Mesenchymal stem cell (in vitro differentiated cells and primary cell): ENCODE measurements at regions not wholly inside any gene's neighbourhood (a gene's known extent, or its start where the extent isn't known, plus 50 kb on each side); places are given as distances from the start of the nearest gene placed in this dataset.

Experiments used
- DNase-seq: peaks from one replicate; pipeline ENCODE4 v3.0.0-alpha.2; 2013
- H2AFZ ChIP-seq: one replicate; pipeline ENCODE4 v1.6.1; 2013; ENCODE audit warnings: low read depth, mild to moderate bottlenecking, control low read depth, inconsistent platforms, low read length, moderate library complexity
- H2AK5ac ChIP-seq: 2 replicates; pipeline ENCODE4 v1.6.1; 2013; ENCODE audit warnings: low read length, moderate library complexity, mild to moderate bottlenecking, inconsistent platforms; ENCODE audit not compliant: severe bottlenecking
- H2BK120ac ChIP-seq: one replicate; pipeline ENCODE4 v1.6.1; 2013; ENCODE audit warnings: low read depth, mild to moderate bottlenecking, inconsistent platforms, low read length, moderate library complexity
- H2BK12ac ChIP-seq, 2 experiments: one replicate each; pipeline ENCODE4 v1.6.1; 2013; ENCODE audit warnings: inconsistent platforms in 2 of 2, low read length in 2 of 2, mild to moderate bottlenecking in 2 of 2, moderate library complexity in 2 of 2, control low read depth in 1 of 2
- H2BK15ac ChIP-seq: one replicate; pipeline ENCODE4 v1.6.1; 2013; ENCODE audit warnings: mild to moderate bottlenecking, low read depth, inconsistent platforms; ENCODE audit not compliant: poor library complexity, severe bottlenecking
- H2BK5ac ChIP-seq: 2 replicates; pipeline ENCODE4 v1.6.1; 2013; ENCODE audit warnings: low read depth, mild to moderate bottlenecking, low read length, control low read depth, inconsistent platforms; ENCODE audit not compliant: poor library complexity, severe bottlenecking
- H3K14ac ChIP-seq, 2 experiments: one replicate each; pipeline ENCODE4 v1.6.1; 2013; ENCODE audit warnings: inconsistent platforms in 2 of 2, low read length in 2 of 2, control low read depth in 1 of 2, mild to moderate bottlenecking in 1 of 2, moderate library complexity in 1 of 2
- H3K18ac ChIP-seq, 2 experiments: one replicate each; pipeline ENCODE4 v1.6.1; 2013; ENCODE audit warnings: inconsistent platforms in 2 of 2, low read length in 2 of 2, control low read depth in 1 of 2, low read depth in 1 of 2, mild to moderate bottlenecking in 1 of 2
- H3K23ac ChIP-seq, 2 experiments: one replicate each; pipeline ENCODE4 v1.6.1; 2013; ENCODE audit warnings: inconsistent platforms in 2 of 2, low read length in 2 of 2, mild to moderate bottlenecking in 2 of 2, moderate library complexity in 2 of 2, control low read depth in 1 of 2
- H3K27ac ChIP-seq: 2 replicates; pipeline ENCODE4 v1.5.1; 2013; ENCODE audit warnings: mild to moderate bottlenecking, moderate library complexity, low read length, control low read depth, inconsistent platforms; ENCODE audit not compliant: poor library complexity, severe bottlenecking
- H3K27me3 ChIP-seq, 2 experiments: 2 replicates each; pipeline versions ENCODE4 v1.6.1 to v1.7.0; 2013; ENCODE audit warnings: low read length in 2 of 2, mild to moderate bottlenecking in 2 of 2, moderate library complexity in 2 of 2, control low read depth in 1 of 2, inconsistent platforms in 1 of 2; ENCODE audit not compliant: control insufficient read depth in 1 of 2, insufficient read depth in 1 of 2
- H3K36me3 ChIP-seq, 2 experiments: 2 replicates each; pipeline versions ENCODE4 v1.6.1 to v1.7.0; 2013; ENCODE audit warnings: low read length in 2 of 2, control low read depth in 1 of 2, inconsistent platforms in 1 of 2, low read depth in 1 of 2, mild to moderate bottlenecking in 1 of 2; ENCODE audit not compliant: insufficient read depth in 2 of 2, control insufficient read depth in 1 of 2
- H3K4ac ChIP-seq, 2 experiments: one replicate each; pipeline ENCODE4 v1.6.1; 2013; ENCODE audit warnings: inconsistent platforms in 2 of 2, low read length in 2 of 2, mild to moderate bottlenecking in 2 of 2, moderate library complexity in 2 of 2, control low read depth in 1 of 2, low read depth in 1 of 2
- H3K4me1 ChIP-seq: 2 replicates; pipeline ENCODE4 v1.6.1; 2013; ENCODE audit warnings: low read depth, low read length, control low read depth; ENCODE audit not compliant: control insufficient read depth, insufficient read depth
- H3K4me2 ChIP-seq: 2 replicates; pipeline ENCODE4 v1.6.1; 2013; ENCODE audit warnings: low read length, mild to moderate bottlenecking, inconsistent platforms; ENCODE audit not compliant: poor library complexity, severe bottlenecking
- H3K4me3 ChIP-seq, 2 experiments: 2 replicates each; pipeline versions ENCODE4 v1.5.1 to v1.7.0; 2013; ENCODE audit warnings: low read length in 2 of 2, mild to moderate bottlenecking in 2 of 2, control low read depth in 1 of 2, low read depth in 1 of 2; ENCODE audit not compliant: insufficient read depth in 1 of 2
- H3K79me1 ChIP-seq: replicated peaks from 2 replicates; pipeline ENCODE4 v1.6.1; 2013; ENCODE audit warnings: mild to moderate bottlenecking, control low read depth, low read length, inconsistent platforms; ENCODE audit not compliant: poor library complexity, severe bottlenecking
- H3K9ac ChIP-seq: 2 replicates; pipeline ENCODE4 v1.7.0; 2013; ENCODE audit warnings: mild to moderate bottlenecking, low read length, moderate library complexity
- H3K9me3 ChIP-seq: 2 replicates; pipeline ENCODE4 v1.7.0; 2013; ENCODE audit warnings: mild to moderate bottlenecking, low read length; ENCODE audit not compliant: control insufficient read depth
- H4K8ac ChIP-seq: one replicate; pipeline ENCODE4 v1.6.1; 2013; ENCODE audit warnings: inconsistent platforms, mild to moderate bottlenecking, low read length, moderate library complexity
- H4K91ac ChIP-seq: one replicate; pipeline ENCODE4 v1.6.1; 2013; ENCODE audit warnings: mild to moderate bottlenecking, low read length, inconsistent platforms
- WGBS: methylation state at CpG from one replicate; pipeline ENCODE4 v1.1.7; 2013; ENCODE audit warnings: mixed read lengths; 5-methylcytosine and 5-hydroxymethylcytosine counted together

DNA sequence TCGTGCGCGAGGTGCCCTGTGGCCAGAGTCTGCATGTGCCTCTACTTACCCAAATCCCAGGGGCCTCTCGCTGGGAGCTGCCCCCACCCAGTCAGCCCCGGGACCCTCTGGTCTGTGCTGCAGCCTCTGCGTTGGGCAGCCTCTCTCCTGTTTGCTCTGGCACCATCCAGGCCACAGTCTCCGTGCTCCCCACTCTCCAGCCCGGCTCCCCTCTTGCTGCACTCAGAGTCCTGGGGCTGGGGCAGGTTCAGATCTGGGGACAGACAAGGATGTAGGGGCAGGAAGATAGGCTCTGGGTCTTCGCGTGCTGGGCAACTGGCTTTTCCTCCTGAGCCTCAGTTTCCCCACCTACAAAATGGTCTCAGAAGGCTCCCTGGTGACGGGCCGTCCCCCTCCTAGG is 70.8 kb upstream of the GATA5 start:
- 91% methylated on average over 12 of the region's 12 CpGs for WGBS
- no peak overlapping the region for H2BK15ac ChIP-seq

DNA sequence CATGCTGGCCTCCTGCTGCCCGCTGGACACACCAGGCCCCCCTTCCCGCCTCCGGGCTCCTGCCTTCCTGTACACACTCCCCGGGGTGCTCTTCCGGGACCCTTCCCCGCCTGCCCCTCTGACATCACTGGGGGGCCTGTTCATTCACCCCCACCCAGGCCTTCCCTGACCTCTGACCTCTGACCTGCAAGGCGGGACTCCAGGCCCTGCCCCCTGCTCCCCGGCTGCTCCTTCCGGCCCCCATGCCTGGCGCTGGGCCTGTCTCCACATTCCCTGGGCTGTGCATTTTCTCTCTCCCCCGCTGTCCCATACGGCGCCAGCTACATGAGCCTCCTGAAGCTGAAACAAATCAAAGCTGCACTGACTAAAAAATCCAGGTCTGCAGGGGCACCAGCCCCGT is 71.6 kb upstream of the GATA5 start:
- Histone ChIP-seq H3K4me2 (no peak overlapping the region), H3K36me3 (no peaks in the 10 kb centered on the region), H2BK5ac (no peak overlapping the region), H3K27me3 (peaks cover 64 to 77% of the 10 kb centered on the region in 2 experiments), H3K9ac (no peak overlapping the region), H4K8ac (no peak overlapping the region), H2BK15ac (no peak overlapping the region), H2BK12ac (no peak overlapping the region), H3K23ac (no peak overlapping the region), H3K14ac (no peak overlapping the region), H2BK120ac (no peak overlapping the region), H3K27ac (no peak overlapping the region), H4K91ac (no peak overlapping the region), H3K4ac (no peak overlapping the region), H2AK5ac (no peak overlapping the region), H3K9me3 (peaks cover 8% of the 10 kb centered on the region), H2AFZ (no peak overlapping the region), H3K79me1 (no peaks in the 10 kb centered on the region), H3K18ac (no peak overlapping the region), H3K4me1 (peaks cover 21% of the 10 kb centered on the region), H3K4me3 (no peak overlapping the region)
- no peak for DNase-seq
- 87% methylated on average over 14 of the region's 14 CpGs for WGBS

More for the DNA sequence above, 70.8 kb upstream of the GATA5 start:
- H3K79me1 ChIP-seq = no peaks in the 10 kb centered on the region
- H3K4me3 ChIP-seq = no peak overlapping the region
- H4K8ac ChIP-seq = no peak overlapping the region
- no peak overlapping the region for H3K4ac ChIP-seq
- H2AK5ac ChIP-seq = no peak overlapping the region
- H3K36me3 ChIP-seq = no peaks in the 10 kb centered on the region
- no peak overlapping the region for H2BK120ac ChIP-seq
- no peak overlapping the region for H4K91ac ChIP-seq
- H3K18ac ChIP-seq = no peak overlapping the region
- no peak overlapping the region for H2BK5ac ChIP-seq
- H3K23ac ChIP-seq = no peak overlapping the region
- H2BK12ac ChIP-seq = no peak overlapping the region
- H3K4me1 ChIP-seq = peaks cover 21% of the 10 kb centered on the region
- no peak overlapping the region for H2AFZ ChIP-seq
- peaks cover 8% of the 10 kb centered on the region for H3K9me3 ChIP-seq
- no peak overlapping the region for H3K14ac ChIP-seq
- no peak overlapping the region for H3K4me2 ChIP-seq
- no peak for DNase-seq
- no peak overlapping the region for H3K27ac ChIP-seq
- H3K27me3 ChIP-seq = peaks cover 64 to 78% of the 10 kb centered on the region in 2 experiments
- H3K9ac ChIP-seq = no peak overlapping the region

DNA sequence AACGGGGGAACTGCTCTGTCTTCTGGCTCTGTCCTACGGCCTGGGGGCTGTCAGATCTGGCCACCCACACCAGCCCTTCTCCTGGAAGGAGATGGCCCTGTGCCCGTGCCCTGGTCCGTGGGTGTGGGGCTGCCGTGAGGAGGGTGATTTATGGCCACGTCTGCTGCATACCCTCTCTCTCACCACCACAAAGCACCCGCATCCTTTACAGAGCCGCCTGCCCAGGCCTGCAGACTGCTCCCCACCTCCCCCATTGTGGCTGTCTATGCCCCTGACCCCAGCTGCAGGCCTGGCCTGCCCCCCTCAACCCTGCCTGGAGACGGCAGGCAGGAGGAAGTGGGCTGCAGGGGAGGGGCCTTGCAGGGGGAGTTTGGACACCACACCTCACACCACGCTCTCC is 72.7 kb upstream of the GATA5 start:
- H4K8ac ChIP-seq = no peak overlapping the region
- no peak overlapping the region for H2BK12ac ChIP-seq
- H4K91ac ChIP-seq = no peak overlapping the region
- no peak for DNase-seq
- no peak overlapping the region for H2BK120ac ChIP-seq
- H3K27me3 ChIP-seq = peaks cover 73 to 77% of the 10 kb centered on the region in 2 experiments
- H3K18ac ChIP-seq = no peak overlapping the region
- H2AK5ac ChIP-seq = no peak overlapping the region
- H3K4me3 ChIP-seq = no peak overlapping the region
- H3K36me3 ChIP-seq = no peaks in the 10 kb centered on the region
- no peak overlapping the region for H2BK5ac ChIP-seq
- H2BK15ac ChIP-seq = no peak overlapping the region
- no peak overlapping the region for H2AFZ ChIP-seq
- no peak overlapping the region for H3K9ac ChIP-seq
- no peak overlapping the region for H3K4ac ChIP-seq
- WGBS = 58% methylated on average over 7 of the region's 10 CpGs
- H3K27ac ChIP-seq = no peak overlapping the region
- H3K14ac ChIP-seq = no peak overlapping the region
- H3K23ac ChIP-seq = no peak overlapping the region
- H3K4me2 ChIP-seq = no peak overlapping the region
- H3K4me1 ChIP-seq = peaks cover 19% of the 10 kb centered on the region
- H3K79me1 ChIP-seq = no peaks in the 10 kb centered on the region
- peaks cover 8% of the 10 kb centered on the region for H3K9me3 ChIP-seq

- H3K18ac ChIP-seq = no peak overlapping the region
- H3K4ac ChIP-seq = no peak overlapping the region
- WGBS = 90% methylated on average over 13 of the region's 13 CpGs
- no peak for DNase-seq
- H2AFZ ChIP-seq = no peak overlapping the region
- H2BK12ac ChIP-seq = no peak overlapping the region
- H3K14ac ChIP-seq = no peak overlapping the region
- H2BK15ac ChIP-seq = no peak overlapping the region
- H2BK5ac ChIP-seq = no peak overlapping the region
- H2AK5ac ChIP-seq = no peak overlapping the region
- no peak overlapping the region for H4K8ac ChIP-seq
- peaks cover 8% of the 10 kb centered on the region for H3K9me3 ChIP-seq
- no peak overlapping the region for H2BK120ac ChIP-seq
- no peak overlapping the region for H3K9ac ChIP-seq
- no peak overlapping the region for H3K4me2 ChIP-seq
- no peak overlapping the region for H3K23ac ChIP-seq
- no peak overlapping the region for H3K27ac ChIP-seq
- H4K91ac ChIP-seq = no peak overlapping the region
- no peaks in the 10 kb centered on the region for H3K36me3 ChIP-seq
- H3K4me3 ChIP-seq = no peak overlapping the region
- peaks cover 77 to 78% of the 10 kb centered on the region in 2 experiments for H3K27me3 ChIP-seq
- H3K4me1 ChIP-seq = peaks cover 19% of the 10 kb centered on the region
- H3K79me1 ChIP-seq = no peaks in the 10 kb centered on the region
Measured at GRCh38 chr20:62549029-62549428, 73.2 kb upstream of the GATA5 start.
